Activated naive CD4-positive, alpha-beta T cell treated with Interleukin-2 at 50 U/mL for 16 hours (primary cell): ENCODE measurements at regions not wholly inside any gene's neighbourhood (a gene's known extent, or its start where the extent isn't known, plus 50 kb on each side); places are given as distances from the start of the nearest gene placed in this dataset.

Experiments
- DNase-seq: peaks from one replicate; pipeline ENCODE4 v3.0.0-alpha.2; 2020

DNA sequence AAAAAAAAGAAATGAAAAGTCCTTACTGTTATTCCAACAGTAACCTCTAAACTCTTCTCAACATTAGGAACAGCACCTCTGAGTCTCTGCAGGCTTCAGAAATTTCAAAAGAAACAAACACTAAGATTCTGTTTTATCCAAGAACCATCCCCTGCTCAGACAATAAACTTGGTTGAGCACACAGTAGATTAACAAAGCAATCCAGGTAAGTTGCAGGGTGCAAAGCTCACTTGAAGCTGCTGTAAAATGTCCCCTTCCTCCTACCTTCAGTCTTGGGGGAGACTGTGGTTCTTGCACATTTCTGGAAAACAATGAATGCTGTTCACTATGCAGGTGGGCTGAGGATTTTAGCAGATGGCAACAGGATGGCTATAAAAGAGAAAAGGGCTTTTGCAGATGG is 484.1 kb downstream of the IGSF11 start:
- DNase-seq = no peak

DNA sequence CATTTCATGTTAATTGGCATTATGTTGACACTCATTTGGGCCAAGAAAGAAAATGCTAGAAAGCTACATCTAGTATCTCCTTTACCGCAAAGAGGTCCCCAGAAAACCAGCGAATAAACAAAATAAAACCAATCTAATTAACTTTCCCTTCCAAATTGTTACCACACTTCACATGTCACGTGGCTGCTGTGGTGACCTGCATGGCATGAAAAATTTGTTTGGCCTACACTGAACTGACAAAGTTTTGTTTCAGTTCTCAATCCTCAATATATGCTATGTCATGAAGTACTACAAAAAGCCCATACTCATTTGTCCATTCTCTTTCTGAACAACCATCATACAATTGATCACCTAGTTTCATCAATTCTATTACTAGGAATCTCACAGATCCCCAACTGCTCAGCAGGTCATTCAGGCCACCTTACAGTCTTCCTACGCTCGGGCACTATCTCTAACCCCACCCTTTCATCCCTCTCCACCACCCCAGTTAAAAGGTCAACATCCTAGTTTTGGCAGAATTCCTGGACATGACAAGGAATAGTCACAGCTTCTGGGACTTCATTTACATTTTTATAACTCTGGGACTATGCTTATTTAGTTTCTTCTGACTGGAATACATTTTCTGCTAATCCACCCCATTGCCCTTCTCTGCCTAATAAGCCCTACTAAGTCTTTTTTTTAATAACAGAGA is 480.4 kb downstream of the IGSF11 start:
- no peak for DNase-seq

DNA sequence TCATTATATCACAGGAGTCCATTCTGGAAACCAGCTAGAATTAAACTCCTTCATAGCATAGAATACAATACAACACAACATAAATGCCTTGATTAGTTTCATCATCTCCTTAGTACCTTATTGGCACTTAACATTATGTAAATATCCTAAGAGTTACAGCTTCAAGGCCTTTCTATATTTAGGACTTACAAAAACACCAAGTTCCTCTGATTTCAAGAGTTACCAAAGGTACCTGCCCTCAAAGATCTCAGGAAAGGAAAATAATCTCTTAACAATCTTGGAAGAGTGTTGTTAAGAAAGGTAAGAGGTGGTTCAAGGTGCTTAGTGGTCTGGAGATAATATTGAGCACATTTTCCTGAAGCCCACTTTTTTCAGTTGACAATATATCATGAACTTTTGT is 477.7 kb downstream of the IGSF11 start:
- DNase-seq = no peak

DNA sequence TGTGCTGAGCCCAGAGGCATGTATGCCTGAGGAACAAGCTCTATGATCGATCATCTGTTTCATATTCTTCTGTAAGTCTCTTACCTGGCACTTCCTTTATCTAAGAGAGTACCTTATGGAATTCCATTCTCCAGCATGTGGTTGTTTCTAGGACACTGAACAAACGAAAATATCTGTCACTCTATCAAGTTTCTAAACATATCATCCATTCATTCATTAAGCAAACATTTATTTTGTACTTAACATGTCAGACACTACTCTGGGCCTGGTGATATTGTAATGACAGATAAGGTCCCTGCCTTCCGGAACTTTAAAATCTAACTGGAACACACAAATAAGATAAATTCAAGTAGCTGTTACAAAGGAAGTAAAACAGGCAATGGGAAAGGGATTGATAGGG is 477.1 kb downstream of the IGSF11 start:
- DNase-seq = no peak

DNA sequence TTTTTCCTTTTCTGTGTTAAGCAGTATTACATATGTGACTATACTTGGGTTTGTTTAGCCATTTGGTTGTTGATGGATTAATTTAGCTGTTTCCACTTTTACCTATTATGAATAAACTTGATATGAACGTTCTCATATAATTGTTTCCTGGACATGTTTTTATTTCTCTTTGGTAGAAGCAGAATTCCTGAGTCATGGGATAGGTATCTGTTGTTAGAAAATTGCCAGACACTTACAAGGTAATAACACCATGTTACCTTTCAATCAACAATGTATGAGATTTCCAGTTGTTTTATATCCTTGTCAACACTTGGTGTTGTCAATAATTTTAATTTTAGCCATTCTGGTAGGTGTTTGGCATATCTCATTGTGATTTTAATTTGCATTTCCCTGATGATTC is 475.4 kb downstream of the IGSF11 start:
- DNase-seq = no peak

DNA sequence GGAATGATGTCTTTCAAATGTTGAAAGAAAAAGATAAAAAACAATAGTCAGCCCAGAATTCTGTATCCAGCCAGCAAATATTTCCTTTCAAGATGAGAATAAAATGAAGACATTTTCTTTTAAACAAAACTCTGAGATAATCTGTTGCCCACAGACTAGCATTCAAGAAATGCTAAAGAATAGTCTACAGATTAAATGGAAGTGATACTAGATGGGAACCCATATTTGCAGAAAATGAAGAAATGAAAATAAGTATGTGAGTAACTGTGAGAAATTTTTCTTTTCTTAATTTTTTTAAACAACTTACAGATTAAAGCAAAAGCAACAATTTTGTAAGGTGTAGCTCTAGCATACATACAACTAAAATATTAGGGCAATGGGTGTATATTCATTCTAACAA is 469.8 kb downstream of the IGSF11 start:
- DNase-seq = no peak

DNA sequence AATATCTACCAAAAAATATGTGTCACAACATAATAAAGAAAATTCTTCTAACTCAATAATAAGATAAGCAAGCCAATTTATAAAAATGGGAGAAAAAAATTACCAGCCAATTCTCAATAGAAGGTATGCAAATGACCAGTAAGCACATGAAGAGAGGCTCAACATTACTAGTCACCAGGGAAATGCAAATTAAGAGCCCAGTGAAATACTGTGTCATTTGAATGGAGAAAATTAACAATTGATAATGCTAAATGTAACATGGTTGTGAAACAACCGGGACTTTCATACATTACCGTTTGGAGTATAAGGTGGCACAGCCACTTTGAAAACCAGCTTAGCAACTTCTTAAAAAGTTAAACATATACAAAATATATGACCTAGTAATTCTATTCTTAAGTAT is 460.7 kb downstream of the IGSF11 start:
- DNase-seq = no peak

DNA sequence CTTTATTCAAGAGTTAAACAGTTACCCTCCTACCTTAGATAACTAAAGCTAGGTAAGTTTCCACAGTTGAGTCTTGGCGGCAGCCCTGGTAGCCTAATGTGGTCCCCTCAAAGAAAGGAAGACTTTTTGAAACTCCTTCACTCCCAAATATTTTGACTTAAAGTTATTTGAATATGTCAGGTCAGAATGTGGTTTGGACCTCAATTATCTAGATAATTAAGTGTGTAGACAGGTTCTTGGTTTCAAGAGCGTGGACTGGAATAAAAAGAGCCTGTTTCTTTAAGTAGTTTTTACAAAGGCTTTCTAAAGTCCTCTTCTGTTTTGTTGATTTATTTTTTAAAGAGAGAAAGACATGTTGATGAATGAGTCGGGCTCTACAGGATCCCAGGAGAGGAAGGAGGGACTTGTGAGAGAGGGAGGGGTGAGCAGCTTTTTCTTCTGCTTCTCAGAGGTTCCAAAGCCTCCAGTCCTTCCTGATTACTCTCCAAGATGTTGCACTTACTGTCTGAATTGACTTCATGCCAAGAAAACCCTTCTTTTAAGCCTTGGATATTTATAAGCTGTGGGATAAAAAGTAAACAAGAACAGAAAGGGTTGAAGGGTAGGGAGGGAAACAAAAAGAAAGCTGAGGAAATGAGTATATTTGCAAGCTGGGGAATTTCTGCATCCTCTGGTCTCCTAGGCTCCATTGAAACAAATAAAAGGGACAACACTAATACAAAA is 457.4 kb downstream of the IGSF11 start:
- DNase-seq = no peak

DNA sequence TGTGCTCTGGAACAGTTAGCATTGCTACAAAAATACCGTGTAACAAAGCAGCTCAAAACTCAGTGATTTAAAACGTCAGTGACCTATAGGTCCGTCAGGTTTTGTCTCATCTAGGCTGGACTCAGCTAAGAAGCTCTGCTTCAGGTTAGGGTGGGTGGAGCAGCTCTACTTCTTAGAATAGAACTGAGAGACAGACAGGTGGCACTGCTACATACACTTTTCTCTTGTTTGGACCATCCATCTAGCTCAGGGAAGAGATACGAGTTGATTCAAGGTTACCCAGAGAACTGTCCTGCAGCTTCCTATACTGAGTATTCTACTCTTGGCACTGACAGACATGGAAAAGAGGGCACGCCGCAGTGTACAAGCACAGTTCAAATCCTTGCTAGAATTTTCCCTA is 456.1 kb downstream of the IGSF11 start:
- DNase-seq = no peak

DNA sequence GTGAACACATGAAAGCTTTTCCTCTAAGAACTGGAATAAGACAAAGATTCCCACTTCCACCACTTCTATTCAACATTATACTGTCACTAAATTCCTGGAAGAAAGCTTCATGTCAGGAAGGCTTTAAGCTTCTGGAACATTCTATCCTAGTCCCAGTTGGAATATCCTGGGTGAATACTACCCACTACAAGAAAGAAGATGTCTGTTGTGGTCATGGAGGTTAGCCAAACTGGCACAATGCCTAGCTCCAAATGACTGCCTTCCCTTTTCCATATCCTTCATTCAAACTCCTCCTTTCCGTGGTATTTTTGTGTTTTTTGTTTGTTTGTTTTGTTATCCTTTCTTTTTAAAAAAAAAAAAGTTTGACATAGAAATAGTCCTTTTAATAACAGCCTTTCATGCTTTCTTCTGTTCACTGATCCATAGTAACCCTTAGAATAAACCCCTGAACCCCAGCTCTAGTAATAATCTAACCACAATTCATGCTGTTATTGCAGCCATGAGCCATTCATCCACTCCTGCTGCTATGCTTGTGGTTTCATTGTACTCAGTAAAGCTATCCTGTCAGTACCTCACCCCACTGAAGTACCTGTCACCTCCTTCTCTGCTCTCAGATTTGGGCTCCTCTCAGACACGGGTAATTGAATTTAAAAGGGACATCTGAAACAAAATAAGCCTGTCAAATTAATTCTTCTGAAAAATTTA is 447.5 kb downstream of the IGSF11 start:
- no peak for DNase-seq

DNA sequence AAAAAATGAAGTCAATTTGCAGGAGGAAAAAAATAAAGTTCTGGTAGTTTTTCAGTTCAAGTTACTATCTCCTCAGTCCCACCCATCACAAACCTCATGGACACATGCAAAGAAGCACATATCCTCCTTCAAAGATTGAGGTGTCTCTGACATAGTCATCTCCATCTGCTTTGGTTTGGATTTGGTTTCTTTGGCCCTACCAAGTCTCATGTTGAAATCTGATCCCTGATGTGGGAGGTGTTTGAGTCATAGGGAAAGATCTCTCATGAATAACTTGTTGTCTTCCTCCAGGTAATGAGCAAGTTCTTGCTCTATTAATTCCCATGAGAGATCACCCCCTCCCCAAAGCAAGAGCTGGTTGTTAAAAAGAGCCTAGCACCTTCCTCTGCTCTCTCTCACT is 446.8 kb downstream of the IGSF11 start:
- no peak for DNase-seq

DNA sequence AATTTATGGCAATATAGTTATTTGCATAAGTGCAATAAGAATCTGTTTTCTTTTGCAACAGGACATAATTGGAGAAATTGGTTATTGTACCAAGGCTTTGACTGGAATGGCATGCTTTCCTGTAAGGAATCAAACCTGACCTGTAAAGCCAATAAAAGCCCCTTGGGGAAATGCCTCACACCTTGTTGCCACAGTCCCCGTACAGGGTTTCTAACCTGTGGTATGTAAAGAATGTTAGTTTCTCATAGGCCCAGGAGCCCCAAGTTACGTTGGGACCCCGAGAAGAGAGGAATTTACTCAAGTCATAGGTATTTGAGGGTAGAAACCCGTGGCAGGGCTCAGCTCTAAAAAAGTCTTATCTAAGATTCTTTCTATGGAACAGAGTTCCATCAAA is 441.4 kb downstream of the IGSF11 start:
- no peak for DNase-seq

DNA sequence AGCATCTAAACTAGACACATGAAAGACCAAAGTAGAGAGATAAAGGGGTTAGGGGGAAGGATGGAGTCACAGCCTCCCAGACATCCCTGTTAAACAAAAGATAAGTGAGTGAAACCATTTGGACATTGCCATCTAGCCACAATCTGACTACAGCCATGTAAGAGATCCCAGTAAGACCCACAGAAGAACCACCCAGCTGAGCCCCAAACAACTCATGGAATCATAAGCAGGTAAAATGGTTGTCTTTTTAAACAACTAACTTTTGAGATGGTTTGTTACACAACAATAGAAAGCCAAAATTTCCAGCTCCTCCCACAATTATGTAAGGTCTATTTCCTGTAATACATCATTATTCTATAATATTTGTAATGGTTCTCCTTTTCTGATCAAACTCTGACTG is 437.5 kb downstream of the IGSF11 start:
- DNase-seq = no peak

DNA sequence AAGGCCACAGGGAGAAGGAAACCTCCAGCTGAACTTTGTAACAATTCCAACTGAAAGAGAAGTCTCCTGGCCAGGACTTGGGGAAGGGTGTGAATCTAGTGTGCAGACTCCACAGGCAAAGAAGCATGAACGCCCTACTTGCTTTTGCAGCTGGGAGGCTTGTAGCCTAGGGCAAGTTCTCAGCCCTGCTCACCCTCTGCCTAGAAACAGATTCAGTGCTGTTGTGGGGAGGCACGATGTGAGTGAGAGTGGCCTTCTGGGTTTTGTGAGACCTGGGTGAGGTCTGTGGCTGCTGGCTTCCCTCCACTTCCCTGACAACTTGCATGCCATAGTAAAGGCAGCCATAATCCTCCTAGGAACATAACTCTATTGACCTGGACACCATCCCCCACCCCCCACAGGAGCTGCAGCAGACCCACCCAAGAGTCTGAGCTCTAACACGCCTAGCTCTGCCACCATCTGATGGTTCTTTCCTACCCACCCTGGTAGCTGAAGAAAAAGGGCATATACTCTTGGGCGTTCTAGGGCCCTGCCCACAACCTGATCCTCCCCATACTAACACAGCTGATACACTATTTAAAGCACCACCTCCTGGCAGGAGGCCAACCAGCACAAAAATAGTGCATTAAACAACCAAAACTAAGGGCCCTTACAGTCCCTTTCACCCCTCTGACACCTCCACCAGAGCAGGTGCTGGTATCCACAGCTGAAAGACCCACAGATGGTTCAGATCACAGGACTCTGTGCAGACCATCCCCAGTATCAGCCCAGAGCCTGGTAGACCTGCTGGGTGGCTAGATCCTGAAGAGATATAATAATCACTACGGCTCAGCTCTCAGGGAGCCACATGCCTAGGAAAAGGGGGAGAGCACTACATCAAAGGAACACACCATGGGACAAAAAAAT is 426.5 kb downstream of the IGSF11 start:
- DNase-seq = no peak

DNA sequence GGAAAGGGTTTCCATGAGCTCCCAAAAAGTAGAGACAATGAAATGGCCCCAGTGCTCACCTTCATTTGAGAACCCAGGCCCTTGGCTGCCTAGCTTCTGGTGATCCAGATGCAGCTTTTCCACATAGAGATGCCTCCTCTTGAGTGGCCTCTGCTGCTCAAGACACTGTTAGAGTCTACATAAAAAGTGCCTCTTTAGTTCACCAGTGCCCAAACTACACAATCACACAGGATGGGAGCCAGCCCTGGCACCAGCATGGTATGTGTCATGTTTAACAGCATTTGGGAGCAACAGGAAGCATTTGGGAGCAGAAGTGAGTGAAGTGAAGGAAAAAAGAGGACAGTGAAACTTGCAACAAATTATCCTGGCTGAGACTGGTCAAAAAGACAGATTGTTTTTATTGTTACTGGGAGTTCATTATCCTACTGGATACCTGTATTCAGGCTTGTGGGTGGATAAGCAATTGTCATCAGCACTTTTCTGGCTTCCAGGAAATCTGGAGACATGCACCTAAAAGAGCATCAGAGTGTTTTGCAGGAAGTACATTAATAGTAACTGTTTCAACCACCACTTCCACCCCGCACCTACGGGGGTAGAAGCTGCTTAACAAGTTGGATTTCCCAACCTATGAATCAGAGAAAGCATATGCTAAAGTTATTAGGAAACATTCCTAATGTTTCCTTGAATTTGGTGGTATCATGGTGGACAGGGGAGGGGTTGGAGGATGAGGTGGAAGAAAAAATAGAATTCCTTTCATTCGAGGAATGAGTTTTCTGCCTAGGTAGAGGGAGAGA is 416.2 kb downstream of the IGSF11 start:
- DNase-seq = no peak

DNA sequence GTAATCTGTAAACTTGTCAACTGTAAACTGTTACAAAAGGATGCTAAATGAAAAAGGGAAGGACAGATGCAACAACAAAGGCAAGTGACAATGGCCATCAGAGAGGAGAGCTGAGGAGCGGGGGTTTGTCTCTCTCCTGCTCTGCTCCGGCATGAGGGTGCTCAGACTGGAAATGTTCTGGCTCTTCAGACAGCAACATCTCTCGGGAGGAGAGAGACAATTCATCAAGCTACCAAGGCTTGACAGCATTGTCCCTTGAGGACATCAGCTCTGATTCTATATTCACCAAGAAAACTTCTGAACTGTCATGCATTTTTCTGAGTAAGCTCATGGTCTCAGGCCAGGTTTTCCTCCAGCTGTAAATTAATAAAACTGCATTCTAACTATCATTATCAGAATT is 408.2 kb downstream of the IGSF11 start:
- DNase-seq = no peak

DNA sequence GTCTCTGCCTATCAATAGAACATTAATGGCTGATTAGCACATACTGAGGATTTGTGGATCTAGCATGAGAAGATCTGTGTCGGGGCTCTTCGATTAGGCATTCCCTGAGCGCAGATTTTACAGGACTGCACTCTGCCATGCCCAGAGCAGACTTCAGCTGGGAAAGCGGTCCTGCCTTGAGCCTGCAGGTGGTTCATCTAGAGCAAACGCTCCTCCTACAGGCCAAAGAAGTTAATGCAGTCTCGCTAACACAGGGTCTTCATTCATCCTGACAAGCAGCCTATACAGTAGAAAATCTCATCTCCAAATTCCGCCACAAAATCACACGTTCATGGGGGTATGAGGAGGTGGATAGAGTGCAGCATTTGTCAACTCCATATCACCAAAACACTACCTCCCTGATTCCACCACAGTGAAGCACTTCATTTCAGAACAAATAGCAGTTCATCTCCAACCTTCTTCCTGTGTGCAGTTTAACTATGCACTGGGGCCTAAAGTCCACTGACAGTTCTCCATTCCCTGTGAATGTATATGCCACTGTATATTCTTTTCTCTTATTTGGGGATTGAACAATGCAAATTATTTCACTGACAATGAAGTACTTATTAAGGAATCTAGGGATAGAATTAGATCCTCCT is 405.8 kb downstream of the IGSF11 start:
- DNase-seq = no peak

DNA sequence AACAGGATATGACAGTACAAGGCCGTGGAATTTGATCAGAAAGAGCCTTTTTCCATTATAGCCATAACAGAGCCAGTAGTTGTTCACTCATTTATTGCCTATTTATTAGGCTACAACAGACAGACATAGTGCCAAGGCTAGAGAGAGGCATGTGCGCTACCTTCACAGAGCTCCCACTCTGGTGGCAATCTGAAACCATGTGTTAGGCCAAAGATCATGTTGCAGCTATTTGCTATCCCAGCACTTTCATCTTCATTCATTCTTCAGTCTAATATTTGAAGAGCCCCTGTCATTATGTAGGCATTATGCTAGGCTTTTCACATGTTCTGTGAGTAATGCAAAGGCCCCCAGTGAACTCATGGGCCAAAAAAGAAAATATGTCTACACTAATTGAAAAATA is 404.8 kb downstream of the IGSF11 start:
- DNase-seq = no peak

DNA sequence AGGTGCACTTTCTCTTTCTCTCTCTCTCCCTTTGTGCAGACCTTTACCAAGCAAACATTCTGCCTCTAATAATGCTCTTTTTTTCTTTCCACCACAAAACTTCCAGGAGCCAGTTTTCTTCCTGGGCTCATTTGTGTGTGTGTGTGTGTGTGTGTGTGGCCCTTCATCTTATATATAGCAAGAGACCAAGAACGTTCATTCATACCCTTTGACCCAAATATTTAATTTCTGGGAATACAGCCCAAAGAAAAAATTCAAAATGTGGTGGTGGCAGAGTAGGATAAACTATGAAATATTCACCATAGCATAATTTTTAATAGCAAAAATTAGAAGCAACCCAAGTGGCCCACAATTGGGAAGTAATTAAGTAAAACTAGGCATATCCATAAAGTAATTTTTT is 398.9 kb downstream of the IGSF11 start:
- no peak for DNase-seq

DNA sequence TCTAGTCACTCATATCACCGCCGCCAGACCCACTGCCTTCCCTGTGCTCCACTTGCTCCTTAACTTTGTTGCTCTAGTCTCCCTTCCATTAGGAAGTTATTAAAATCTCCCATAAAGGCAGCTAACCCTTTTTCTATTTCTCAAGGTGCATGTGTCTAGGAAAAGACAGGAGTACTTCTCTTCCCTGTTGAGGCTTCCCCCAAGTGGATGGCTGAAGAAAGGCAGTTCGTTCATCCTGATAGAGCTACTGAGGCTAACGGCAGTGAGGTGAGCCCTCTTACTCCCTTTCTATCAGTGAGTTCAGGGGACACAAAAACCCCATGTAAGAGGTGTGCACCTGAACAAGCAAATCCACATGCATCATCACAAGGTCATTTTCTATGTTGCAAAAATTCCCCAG is 397.8 kb downstream of the IGSF11 start:
- DNase-seq = no peak

DNA sequence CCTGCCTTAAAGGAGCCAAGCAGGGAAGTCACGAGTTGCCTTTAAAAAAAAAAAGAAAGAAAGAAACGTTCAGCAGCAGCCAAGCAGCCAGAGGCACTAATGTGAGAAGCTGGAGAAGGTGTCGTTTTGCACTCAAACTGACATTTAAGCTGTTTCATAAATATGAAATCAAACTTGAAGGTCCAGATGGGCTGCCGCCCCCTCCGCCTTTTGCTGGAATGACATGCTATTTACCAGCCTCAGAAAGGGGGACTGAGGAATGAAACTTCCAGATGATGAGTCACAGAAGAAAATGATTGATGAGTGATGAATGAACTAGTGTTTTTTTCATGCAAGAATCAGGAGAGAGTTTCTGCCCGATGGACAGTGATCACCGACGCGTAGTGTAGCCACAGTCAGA is 396.8 kb downstream of the IGSF11 start:
- DNase-seq = no peak

DNA sequence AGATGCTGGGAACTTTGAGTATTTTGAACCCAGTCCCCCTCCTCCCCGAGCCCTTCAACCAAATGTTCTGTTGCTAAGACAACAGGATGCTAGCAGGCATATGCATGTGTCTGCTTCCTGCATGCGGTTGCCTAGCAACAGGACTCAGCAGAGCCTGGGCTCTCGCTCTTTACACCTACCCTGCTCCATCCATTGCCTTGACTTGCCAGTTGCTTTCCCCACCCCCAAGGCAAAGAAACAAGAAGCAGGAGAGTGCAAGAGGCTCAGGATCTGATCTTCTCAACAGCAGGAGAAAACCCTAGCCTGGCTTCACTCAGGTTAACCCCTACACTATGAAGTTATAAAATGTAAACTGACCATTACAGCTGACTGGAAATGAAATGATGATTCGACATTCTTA is 393.0 kb downstream of the IGSF11 start:
- DNase-seq = no peak
